ENCODE measurements at regions not wholly inside any gene's neighbourhood (a gene's known extent, or its start where the extent isn't known, plus 50 kb on each side); places are given as distances from the start of the nearest gene placed in this dataset.

DNA sequence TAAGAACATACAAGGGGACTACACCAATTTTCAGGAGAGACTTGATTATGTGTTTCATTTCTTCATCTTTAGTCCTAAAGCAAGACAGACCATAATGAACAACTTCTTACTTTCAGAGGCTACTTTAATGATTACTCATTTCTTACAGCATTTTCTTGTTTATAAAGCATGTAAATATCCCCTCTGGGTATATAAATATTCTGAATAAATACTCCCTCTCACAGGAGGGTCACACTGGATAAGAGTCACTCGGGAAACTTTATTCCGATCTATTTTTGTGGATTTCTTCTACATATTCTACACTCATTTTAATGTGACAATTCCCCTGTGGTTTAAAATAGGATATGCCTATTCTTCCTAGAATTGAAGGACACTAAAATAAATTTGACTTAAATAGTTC lies 228.9 kb upstream of the RPS6KA3 start:
- intact Hi-C loops (cut with DNase I; ENCODE audit: low total_unique reads), result no loop called here
- Histone ChIP-seq H3K27ac (no peak overlapping the region), H3K9me3 (no peaks in the 10 kb centered on the region), H3K36me3 (no peaks in the 10 kb centered on the region), H3K4me3 (no peak overlapping the region), H3K27me3 (no peaks in the 10 kb centered on the region), H3K4me1 (no peaks in the 10 kb centered on the region)
- TF ChIP-seq POLR2A (IDR thresholded peaks at IDR 0.05), result no peak
- TF ChIP-seq, protein P1, sequence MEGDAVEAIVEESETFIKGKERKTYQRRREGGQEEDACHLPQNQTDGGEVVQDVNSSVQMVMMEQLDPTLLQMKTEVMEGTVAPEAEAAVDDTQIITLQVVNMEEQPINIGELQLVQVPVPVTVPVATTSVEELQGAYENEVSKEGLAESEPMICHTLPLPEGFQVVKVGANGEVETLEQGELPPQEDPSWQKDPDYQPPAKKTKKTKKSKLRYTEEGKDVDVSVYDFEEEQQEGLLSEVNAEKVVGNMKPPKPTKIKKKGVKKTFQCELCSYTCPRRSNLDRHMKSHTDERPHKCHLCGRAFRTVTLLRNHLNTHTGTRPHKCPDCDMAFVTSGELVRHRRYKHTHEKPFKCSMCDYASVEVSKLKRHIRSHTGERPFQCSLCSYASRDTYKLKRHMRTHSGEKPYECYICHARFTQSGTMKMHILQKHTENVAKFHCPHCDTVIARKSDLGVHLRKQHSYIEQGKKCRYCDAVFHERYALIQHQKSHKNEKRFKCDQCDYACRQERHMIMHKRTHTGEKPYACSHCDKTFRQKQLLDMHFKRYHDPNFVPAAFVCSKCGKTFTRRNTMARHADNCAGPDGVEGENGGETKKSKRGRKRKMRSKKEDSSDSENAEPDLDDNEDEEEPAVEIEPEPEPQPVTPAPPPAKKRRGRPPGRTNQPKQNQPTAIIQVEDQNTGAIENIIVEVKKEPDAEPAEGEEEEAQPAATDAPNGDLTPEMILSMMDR (IDR thresholded peaks at IDR 0.05), result no peak
- no peak for DNase-seq

DNA sequence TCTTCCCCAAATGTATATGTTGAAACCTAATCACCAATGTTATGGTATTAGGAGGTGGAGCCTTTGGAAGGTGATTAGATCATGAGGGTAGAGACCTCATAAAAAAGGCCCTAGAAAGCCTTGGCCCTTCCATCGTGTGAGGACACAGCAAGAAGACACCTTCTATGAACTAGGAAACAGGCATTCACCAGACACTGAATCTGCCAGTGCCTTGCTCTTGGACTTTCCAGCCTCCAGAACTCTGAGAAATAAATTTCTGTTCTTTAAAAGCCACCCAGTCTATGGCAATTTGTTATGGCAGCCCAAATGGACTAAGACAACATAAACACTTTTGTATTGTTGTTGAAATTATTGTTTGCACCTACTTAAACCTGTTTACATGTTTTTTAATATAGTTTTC lies 221.8 kb upstream of the RPS6KA3 start:
- TF ChIP-seq POLR2A (IDR thresholded peaks at IDR 0.05), result no peak
- TF ChIP-seq, protein P1 (IDR thresholded peaks at IDR 0.05), result no peak

GRCh38 chrX:20487227-20487626 lies 220.5 kb upstream of the RPS6KA3 start:
- TF ChIP-seq, protein P1 (IDR thresholded peaks at IDR 0.05), result no peak
- TF ChIP-seq POLR2A (IDR thresholded peaks at IDR 0.05), result no peak
- H3K9me3 ChIP-seq, result no peaks in the 10 kb centered on the region
- DNase-seq, result no peak
- H3K36me3 ChIP-seq, result no peaks in the 10 kb centered on the region
- no peak overlapping the region for H3K27ac ChIP-seq
- no peaks in the 10 kb centered on the region for H3K27me3 ChIP-seq
- H3K4me3 ChIP-seq, result no peak overlapping the region
- intact Hi-C loops (cut with DNase I; ENCODE audit: low total_unique reads), result no loop called here
- no peaks in the 10 kb centered on the region for H3K4me1 ChIP-seq

More for the DNA sequence above, 221.8 kb upstream of the RPS6KA3 start:
- H3K36me3 ChIP-seq, result no peaks in the 10 kb centered on the region
- no peaks in the 10 kb centered on the region for H3K4me1 ChIP-seq
- intact Hi-C loops (cut with DNase I; ENCODE audit: low total_unique reads), result no loop called here
- DNase-seq, result no peak
- H3K27ac ChIP-seq, result no peak overlapping the region
- no peak overlapping the region for H3K4me3 ChIP-seq
- no peaks in the 10 kb centered on the region for H3K27me3 ChIP-seq
- no peaks in the 10 kb centered on the region for H3K9me3 ChIP-seq

- intact Hi-C loops (cut with DNase I; ENCODE audit: low total_unique reads), result no loop called here
- H3K36me3 ChIP-seq, result no peaks in the 10 kb centered on the region
- no peak for DNase-seq
- no peak overlapping the region for H3K4me3 ChIP-seq
- no peaks in the 10 kb centered on the region for H3K9me3 ChIP-seq
- H3K27ac ChIP-seq, result no peak overlapping the region
- no peaks in the 10 kb centered on the region for H3K4me1 ChIP-seq
- no peak for TF ChIP-seq POLR2A (IDR thresholded peaks at IDR 0.05)
- H3K27me3 ChIP-seq, result no peaks in the 10 kb centered on the region
These were observed 214.9 kb upstream of the RPS6KA3 start for GRCh38 chrX:20481632-20482031.

GRCh38 chrX:20479896-20480295 lies 213.2 kb upstream of the RPS6KA3 start:
- Histone ChIP-seq H3K9me3 (no peaks in the 10 kb centered on the region), H3K27ac (no peak overlapping the region), H3K27me3 (no peaks in the 10 kb centered on the region), H3K36me3 (no peaks in the 10 kb centered on the region), H3K4me3 (no peak overlapping the region), H3K4me1 (no peaks in the 10 kb centered on the region)
- TF ChIP-seq POLR2A (IDR thresholded peaks at IDR 0.05), result no peak
- TF ChIP-seq, protein P1 (IDR thresholded peaks at IDR 0.05), result no peak
- intact Hi-C loops (cut with DNase I; ENCODE audit: low total_unique reads), result no loop called here
- DNase-seq, result no peak

GRCh38 chrX:20479048-20479447 lies 212.3 kb upstream of the RPS6KA3 start:
- no peaks in the 10 kb centered on the region for H3K9me3 ChIP-seq
- no peaks in the 10 kb centered on the region for H3K27me3 ChIP-seq
- TF ChIP-seq, protein P1 (IDR thresholded peaks at IDR 0.05), result no peak
- TF ChIP-seq POLR2A (IDR thresholded peaks at IDR 0.05), result no peak
- H3K27ac ChIP-seq, result no peak overlapping the region
- DNase-seq, result no peak
- intact Hi-C loops (cut with DNase I; ENCODE audit: low total_unique reads), result no loop called here
- H3K4me1 ChIP-seq, result no peaks in the 10 kb centered on the region
- H3K36me3 ChIP-seq, result no peaks in the 10 kb centered on the region
- H3K4me3 ChIP-seq, result no peak overlapping the region
